ENCODE measurements at regions not wholly inside any gene's neighbourhood (a gene's known extent, or its start where the extent isn't known, plus 50 kb on each side); places are given as distances from the start of the nearest gene placed in this dataset.
"Not testable (repeated sequence)": the region's sequence is repeated elsewhere in the genome, so short reads cannot be mapped to it uniquely, and the experiment has no call there.

GRCh38 chr7:34396437-34397064, 261.5 kb upstream of the NPSR1 start:
- DNase-seq: no peak

GRCh38 chr7:34401776-34402175, 256.2 kb upstream of the NPSR1 start:
- no peak for DNase-seq

GRCh38 chr7:34406848-34407530, 251.0 kb upstream of the NPSR1 start:
- DNase-seq: no peak

GRCh38 chr7:34407586-34407985, 250.4 kb upstream of the NPSR1 start:
- DNase-seq: no peak

DNA sequence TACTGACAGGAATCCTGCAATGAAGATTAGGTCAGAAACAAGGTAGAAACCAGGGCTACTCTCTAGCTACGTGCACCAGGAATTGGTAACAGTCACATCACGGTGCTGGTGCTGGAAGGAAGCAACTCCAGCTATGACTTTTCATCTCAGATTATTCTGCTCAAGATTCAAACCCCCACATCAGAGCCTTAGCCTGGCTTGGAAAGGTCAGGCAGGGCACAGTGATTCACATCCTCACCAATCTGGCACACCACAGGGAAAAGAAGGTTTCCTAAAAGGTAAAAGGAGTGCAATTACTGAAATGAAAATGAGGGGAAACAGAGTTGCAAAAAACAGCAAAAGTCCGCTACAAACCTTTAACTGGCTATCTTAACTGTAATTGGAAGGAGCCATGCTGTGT, 240.2 kb upstream of the NPSR1 start:
- DNase-seq: no peak

DNA sequence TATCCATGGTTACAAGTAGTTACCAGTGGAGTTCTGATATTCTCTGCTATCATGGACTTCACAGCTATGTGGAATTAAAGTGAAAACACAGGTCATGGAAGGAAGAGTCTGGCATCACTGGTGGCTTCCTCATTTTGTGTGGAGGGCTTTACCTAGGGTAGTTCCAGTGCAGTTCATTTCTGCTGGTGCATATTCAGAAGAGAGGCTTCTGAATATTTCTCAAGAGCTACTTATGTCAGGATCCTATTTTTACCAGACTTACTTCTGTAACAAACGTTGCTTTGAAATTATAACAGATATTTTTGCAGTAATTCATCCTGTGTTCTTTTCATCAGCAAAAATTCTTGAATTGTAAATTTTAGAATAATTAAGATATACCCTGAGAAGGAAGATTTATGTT, 236.5 kb upstream of the NPSR1 start:
- DNase-seq: no peak

- no peak for DNase-seq
Observed at GRCh38 chr7:34425194-34425593, 232.8 kb upstream of the NPSR1 start.

GRCh38 chr7:34425631-34426384, 232.2 kb upstream of the NPSR1 start:
- no peak for DNase-seq

DNA sequence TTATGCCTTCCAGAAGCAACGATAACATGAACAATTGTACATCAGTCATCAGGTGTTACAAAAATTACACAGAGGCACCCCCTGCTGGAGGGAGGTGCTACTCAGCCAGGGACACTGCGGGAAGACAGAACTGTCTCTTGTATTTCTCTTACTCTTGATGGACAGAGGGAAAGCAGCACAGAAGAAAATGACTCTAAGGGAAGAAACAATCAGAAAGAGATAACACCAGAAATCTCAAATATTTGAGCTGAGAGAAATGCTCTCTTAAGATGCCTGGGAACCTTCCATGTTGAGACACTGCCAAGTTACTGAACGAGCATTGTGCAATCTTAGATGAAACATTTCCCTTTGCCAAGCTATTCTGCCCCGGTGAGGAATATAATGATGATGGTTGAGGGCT, 227.6 kb upstream of the NPSR1 start:
- no peak for DNase-seq

DNA sequence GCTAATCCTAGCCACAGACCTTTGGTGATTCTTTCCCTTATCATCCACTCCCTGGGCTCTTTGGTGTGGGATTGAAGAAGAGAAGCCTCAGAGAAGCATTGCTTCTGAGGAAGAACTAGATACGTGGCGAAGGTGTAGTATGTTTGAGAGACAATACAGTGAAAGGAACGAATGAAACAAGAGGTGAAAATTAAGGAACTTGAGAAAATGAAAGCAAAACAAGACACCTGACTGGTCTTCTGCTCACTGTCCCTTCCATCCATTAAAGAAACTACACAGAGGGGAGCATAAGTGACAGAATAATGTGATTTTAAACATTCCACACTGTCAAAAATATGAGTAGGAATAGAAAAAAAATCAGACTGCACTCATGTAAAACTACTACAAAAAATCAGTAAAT, 219.6 kb upstream of the NPSR1 start:
- DNase-seq: no peak

GRCh38 chr7:34445653-34446052, 212.4 kb upstream of the NPSR1 start:
- DNase-seq: no peak

DNA sequence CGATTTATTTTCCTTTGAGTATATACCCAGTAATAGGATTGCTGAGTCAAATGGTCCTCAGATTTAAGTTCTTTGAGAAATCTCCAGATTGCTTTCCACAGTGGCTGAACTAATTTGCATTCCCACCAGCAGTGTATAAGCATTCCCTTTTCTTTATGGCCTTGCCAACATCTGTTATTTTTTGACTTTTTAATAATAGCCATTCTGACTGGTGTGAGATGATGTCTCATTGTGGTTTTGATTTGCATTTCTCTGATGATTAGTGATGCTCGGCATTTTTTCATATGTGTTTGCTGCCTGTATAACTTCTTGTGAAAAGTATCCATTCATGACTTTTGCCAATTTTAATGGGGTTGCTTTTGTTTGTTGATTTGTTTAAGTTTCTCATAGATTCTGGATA, 209.5 kb upstream of the NPSR1 start:
- not testable (repeated sequence) for DNase-seq

DNA sequence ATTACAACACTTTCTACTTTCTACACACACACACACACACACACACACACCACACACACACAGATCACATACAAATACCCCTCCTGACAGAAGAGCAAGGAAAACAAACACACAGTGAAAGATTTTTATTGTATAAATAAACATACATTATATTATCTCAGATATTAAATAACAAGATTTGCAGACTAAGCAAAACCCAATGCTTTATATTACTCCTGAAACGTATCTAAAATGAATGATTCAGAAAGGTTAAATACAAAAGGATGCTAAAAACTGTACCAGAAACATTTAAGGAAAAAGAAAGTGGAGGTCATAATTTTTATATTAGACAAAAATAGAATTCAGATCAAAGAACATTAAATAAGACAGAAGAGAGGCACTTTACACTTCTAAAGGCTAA, 208.3 kb upstream of the NPSR1 start:
- DNase-seq: no peak

GRCh38 chr7:34451183-34451582, 206.8 kb upstream of the NPSR1 start:
- DNase-seq: no peak

GRCh38 chr7:34451923-34452322, 206.1 kb upstream of the NPSR1 start:
- DNase-seq: no peak

- no peak for DNase-seq
Observed at GRCh38 chr7:34452363-34452762, 205.7 kb upstream of the NPSR1 start.

DNA sequence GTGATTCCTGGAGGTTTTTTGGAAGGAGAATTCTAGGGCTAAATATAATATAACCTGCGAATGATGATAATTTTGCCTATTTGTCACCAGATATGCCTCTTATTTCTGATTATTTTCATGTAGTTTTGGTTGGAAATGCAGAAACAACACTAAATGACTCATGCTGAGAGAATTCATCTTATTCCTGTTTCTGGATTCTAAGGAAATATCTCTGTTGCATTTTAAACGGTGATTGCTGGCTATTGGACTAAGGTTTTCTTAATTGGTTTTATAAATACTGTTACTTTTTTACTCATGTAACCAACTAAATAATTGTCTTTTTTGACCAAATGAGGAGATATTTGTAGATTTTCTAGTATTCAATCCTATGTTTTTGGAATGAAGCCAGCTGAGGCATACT, 204.9 kb upstream of the NPSR1 start:
- DNase-seq: no peak

DNA sequence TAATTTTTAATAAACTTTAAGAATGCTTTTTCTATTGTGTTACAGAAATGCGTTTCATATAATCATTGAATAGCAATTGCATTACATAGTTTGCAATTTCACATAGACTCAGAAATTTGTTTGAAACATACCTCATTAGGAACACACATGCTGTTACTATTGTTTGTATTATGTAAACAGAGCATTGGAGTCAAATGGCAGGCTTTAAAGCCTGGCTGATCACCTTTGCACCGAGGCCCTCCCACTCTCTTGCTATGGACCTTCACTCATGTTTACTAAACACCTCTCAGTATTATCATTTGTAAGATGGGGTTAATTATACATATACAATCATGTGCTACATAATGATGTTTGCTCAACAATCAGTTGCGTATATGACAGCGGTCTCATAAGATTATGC, 203.6 kb upstream of the NPSR1 start:
- no peak for DNase-seq

DNA sequence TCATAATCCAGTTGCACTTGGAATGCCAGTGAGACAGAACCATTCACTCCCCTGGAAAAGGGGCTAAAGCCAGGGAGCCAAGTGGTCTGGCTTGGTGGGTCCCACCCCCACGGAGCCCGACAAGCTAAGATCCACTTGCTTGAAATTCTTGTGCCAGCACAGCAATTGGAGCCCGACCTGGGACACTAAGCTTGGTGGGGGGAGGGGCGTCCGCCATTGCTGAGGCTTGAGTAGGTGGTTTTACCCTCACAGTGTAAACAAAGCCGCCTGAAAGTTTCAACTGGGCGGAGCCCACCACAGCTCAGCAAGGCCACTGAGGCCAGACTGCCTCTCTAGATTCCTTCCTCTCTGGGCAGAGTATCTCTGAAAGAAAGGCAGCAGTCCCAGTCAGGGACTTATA, 200.7 kb upstream of the NPSR1 start:
- no peak for DNase-seq

- DNase-seq: no peak
Observed at GRCh38 chr7:34463830-34464229, 194.2 kb upstream of the NPSR1 start.

GRCh38 chr7:34471844-34472243, 186.2 kb upstream of the NPSR1 start:
- no peak for DNase-seq

- DNase-seq: no peak
Observed at GRCh38 chr7:34486371-34486770, 171.6 kb upstream of the NPSR1 start.

GRCh38 chr7:34487391-34488115, 170.5 kb upstream of the NPSR1 start:
- no peak for DNase-seq

DNA sequence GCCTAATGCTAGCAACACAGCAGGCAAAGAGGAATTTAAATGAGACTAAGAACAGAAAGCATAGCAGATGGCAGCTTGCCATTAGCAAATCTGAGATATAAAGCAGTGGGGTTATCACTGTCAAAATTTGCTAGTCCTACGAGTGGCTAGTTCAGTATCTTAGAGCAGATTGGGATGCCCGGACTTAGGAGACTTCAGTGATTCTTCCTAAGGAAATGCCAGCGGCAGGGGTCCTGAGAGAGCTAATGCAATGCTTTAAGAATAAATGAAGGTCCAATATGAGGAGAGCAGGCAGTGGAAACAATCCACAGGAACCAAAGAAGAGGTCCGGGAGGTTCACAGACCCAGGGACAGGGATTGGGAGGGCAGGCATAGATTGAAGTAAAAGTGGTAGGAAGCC, 169.3 kb upstream of the NPSR1 start:
- no peak for DNase-seq
